NT2/D1 (cell line): ENCODE measurements at regions not wholly inside any gene's neighbourhood (a gene's known extent, or its start where the extent isn't known, plus 50 kb on each side); places are given as distances from the start of the nearest gene placed in this dataset.

Experiments
- DNase-seq: peaks from one replicate; pipeline ENCODE4 v3.0.0-alpha.2; 2011; ENCODE audit warnings: low read depth, low spot score
- H3K27me3 ChIP-seq: 2 replicates; pipeline ENCODE4 v1.6.0; 2011; ENCODE audit warnings: mild to moderate bottlenecking; ENCODE audit not compliant: insufficient read length, insufficient read depth
- H3K36me3 ChIP-seq: 2 replicates; pipeline ENCODE4 v1.6.1; 2011; ENCODE audit warnings: mild to moderate bottlenecking, low read length, mixed read lengths; ENCODE audit not compliant: insufficient read depth, insufficient read length
- H3K4me1 ChIP-seq: 2 replicates; pipeline ENCODE4 v1.5.1; 2011; ENCODE audit not compliant: insufficient read depth, insufficient read length
- H3K4me3 ChIP-seq: 2 replicates; pipeline ENCODE4 v1.5.1; 2011; ENCODE audit warnings: low read depth; ENCODE audit not compliant: insufficient read length
- H3K9ac ChIP-seq: 2 replicates; pipeline ENCODE4 v1.6.0; 2011; ENCODE audit warnings: low read depth; ENCODE audit not compliant: insufficient read length
- H3K9me3 ChIP-seq: 2 replicates; pipeline ENCODE4 v1.5.1; 2011; ENCODE audit warnings: mild to moderate bottlenecking, low read length; ENCODE audit not compliant: insufficient read depth
- SUZ12 ChIP-seq: IDR thresholded peaks from 2 replicates; pipeline ENCODE4 v1.6.1; 2011; ENCODE audit not compliant: insufficient read length, insufficient read depth; ENCODE audit errors: extremely low read depth
- YY1 ChIP-seq: IDR thresholded peaks from 2 replicates; pipeline ENCODE4 v1.6.1; 2011; ENCODE audit not compliant: insufficient read length, insufficient read depth
- ZNF274 ChIP-seq: IDR thresholded peaks from 2 replicates; pipeline ENCODE4 v1.6.1; 2011; ENCODE audit warnings: mild to moderate bottlenecking, low read depth, low read length

DNA sequence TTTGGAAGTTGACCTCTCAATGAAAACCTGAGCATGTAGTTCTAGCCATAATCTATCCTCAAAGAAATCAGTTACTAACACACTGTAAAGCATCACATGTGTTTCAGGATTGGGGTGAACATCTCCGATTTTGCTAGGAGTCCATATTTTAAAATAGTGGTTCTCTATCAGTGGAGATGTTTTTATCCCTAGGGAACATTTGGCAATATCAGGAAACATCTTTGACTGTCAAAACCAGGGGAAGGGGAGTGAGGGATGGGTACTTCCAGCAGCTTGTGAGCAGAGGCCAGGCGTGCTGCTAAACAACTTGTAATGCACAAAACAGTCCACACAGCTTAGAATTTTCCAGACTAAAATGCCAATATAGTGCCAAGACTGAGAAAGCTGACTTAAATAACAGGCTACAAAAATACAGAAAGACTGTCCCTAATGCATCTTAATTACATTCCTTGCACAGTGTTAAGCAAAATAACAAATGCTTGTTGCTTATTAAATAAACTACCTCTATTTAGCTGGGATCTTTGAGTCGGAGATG lies 120.9 kb downstream of the CRPPA start:
- no peak for TF ChIP-seq ZNF274
- TF ChIP-seq YY1: no peak
- no peak for TF ChIP-seq SUZ12
- no peak overlapping the region for H3K4me3 ChIP-seq
- no peak overlapping the region for H3K9ac ChIP-seq
- DNase-seq: no peak
- no peaks in the 10 kb centered on the region for H3K27me3 ChIP-seq
- H3K4me1 ChIP-seq: no peaks in the 10 kb centered on the region
- no peaks in the 10 kb centered on the region for H3K36me3 ChIP-seq
- no peaks in the 10 kb centered on the region for H3K9me3 ChIP-seq

DNA sequence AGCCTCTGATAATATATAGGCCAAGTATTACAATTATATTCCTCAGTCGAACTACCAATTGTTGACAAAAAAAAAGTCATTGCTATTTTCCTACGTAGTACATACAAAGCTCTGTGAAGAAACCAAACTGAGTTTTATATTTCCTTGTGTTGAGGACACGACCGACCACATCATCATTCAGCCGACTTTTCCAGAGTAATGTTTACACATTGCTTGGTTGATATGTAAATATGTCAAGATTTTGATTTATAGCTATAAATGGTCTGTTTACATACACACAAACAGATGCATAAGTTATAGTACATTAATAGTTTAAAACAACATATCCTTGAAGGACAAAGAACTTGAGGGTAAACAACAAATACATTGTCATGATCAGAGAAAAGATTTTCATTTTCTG lies 121.5 kb downstream of the CRPPA start:
- Histone ChIP-seq H3K4me1 (no peaks in the 10 kb centered on the region), H3K36me3 (no peaks in the 10 kb centered on the region), H3K4me3 (no peak overlapping the region), H3K9me3 (no peaks in the 10 kb centered on the region), H3K27me3 (no peaks in the 10 kb centered on the region), H3K9ac (no peak overlapping the region)
- TF ChIP-seq SUZ12 (no peak), YY1 (no peak), ZNF274 (no peak)
- DNase-seq: no peak

DNA sequence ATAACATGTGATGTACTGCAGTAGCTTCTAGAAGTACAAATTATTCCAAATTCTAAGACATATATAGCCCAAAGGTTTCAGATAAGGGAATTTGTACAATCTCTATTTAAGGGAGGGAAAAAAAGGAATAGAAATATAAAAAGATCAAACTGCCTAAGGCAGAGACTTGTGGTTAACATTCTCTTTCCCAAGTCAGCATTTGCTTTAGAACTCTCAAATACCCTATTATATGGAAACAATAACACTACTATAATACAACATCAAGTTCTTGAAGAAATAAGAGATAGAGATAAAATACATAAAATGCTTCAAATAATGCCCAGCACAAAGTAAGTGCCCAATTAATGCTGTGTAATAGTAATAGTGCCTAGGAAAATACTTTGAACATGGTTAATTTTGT lies 123.1 kb downstream of the CRPPA start:
- no peaks in the 10 kb centered on the region for H3K36me3 ChIP-seq
- TF ChIP-seq ZNF274 (no peak), YY1 (no peak), SUZ12 (no peak)
- H3K9ac ChIP-seq: no peak overlapping the region
- no peak for DNase-seq
- no peaks in the 10 kb centered on the region for H3K4me1 ChIP-seq
- no peaks in the 10 kb centered on the region for H3K27me3 ChIP-seq
- H3K9me3 ChIP-seq: no peaks in the 10 kb centered on the region
- no peak overlapping the region for H3K4me3 ChIP-seq

DNA sequence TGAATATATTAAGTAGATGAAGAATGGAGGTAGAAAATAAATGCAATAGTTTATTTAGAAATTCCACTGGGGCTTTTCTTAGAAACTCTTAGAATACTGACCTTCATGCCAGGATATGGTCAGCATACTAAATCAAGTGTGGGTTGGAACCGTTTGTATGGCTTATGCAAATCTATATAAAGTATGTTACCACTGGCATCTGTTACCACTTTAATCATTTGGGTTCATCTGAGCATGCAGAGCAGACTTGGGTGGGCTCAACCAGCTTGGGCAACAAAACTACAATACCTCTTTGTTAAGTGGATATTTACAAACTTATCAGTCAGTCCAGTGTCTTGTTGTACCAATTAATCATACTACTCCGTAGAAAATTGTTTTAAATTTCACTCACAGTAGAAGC lies 125.8 kb downstream of the CRPPA start:
- DNase-seq: no peak
- TF ChIP-seq YY1 (no peak), ZNF274 (no peak), SUZ12 (no peak)
- no peaks in the 10 kb centered on the region for H3K27me3 ChIP-seq

DNA sequence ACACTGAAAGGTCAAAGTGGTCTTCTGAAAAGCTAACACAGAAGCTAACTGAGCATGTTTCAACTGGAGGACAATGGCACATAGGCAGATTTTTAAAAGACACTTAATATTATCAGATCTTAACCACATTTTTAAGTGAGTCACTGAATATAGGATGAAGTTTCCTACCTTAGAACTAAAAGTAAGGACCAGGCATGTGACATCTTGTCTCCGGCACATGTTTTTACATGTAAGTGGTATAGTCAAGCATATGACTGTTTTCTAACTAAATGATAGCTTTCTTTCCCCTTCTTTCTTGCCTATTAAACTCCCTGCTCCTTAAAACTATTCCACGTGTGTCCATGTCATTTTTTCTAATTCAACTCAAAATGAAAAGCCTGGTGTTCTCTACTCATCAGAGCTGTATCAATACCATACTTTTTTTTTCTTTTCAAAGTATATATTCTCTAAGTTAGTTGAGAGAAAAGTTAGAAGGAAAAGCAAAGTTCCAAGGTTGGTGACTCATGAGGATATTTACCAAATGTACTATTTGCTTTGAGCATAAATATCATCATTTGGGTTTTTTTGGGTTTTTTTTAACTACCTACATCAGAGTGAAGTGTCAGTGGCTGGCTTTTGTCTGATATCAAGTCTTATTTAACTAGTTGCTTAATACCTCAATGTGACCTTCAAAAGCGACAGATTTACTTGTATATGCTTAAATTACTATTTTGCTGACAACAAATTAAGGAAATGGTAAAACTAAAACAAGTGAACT lies 127.5 kb downstream of the CRPPA start:
- H3K4me3 ChIP-seq: no peak overlapping the region
- DNase-seq: no peak
- H3K9me3 ChIP-seq: no peaks in the 10 kb centered on the region
- no peak overlapping the region for H3K9ac ChIP-seq
- no peaks in the 10 kb centered on the region for H3K4me1 ChIP-seq
- H3K36me3 ChIP-seq: no peaks in the 10 kb centered on the region
- TF ChIP-seq ZNF274: no peak
- no peak for TF ChIP-seq SUZ12
- no peak for TF ChIP-seq YY1
- no peaks in the 10 kb centered on the region for H3K27me3 ChIP-seq

More for the DNA sequence above, 125.8 kb downstream of the CRPPA start:
- Histone ChIP-seq H3K4me1 (no peaks in the 10 kb centered on the region), H3K9ac (no peak overlapping the region), H3K36me3 (no peaks in the 10 kb centered on the region), H3K9me3 (no peaks in the 10 kb centered on the region), H3K4me3 (no peak overlapping the region)

DNA sequence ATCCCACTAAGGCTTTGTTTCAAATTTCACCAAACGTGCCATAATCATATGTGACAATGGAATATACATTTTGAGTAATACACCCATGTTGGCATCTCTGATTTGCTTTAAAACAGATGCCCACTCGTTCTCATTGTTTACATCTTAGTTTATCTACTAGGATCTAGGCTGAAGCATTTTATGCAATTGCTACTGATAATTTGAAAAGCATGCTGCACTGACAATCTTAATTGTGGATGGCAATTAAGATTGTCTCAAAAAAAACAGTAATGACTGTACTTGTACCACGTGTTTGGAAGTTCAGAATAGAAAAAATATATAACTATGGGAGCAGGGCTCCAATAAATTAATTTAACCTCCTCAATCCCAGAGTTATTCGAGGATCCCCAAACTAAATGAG lies 136.8 kb downstream of the CRPPA start:
- no peak for TF ChIP-seq SUZ12
- TF ChIP-seq YY1: no peak
- no peak for TF ChIP-seq ZNF274
- DNase-seq: no peak
- H3K9ac ChIP-seq: no peak overlapping the region

DNA sequence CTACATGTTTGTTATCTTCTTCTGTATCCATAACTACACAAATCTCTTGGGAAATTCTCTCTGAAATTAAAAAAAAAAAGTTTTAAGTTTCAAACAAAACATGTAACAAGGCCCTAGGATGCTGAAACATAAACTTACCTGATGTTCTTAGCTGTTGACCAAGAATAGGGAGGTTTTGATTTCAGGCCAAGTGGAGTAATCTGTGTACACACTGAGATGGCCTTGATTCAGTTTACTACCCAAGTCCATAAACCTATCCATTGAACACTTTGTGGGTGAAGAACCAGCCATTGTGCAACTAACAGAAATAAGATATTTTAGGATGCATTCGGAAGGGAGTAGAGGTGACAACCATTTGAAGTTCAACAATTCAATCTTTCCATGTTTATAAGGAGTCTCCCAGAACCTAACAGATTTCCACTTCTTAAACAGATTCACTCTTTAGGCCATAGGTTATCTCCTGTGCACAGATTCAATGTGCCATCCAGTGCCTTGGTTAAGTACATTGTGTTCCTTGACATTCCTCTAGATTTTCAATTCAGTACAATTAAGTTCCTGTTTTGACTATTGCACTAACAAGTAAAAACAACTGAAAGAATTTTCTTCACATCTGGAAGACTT lies 143.1 kb downstream of the CRPPA start:
- no peak for DNase-seq
- H3K9ac ChIP-seq: no peak overlapping the region
- H3K27me3 ChIP-seq: no peaks in the 10 kb centered on the region
- no peaks in the 10 kb centered on the region for H3K9me3 ChIP-seq
- no peaks in the 10 kb centered on the region for H3K36me3 ChIP-seq
- no peaks in the 10 kb centered on the region for H3K4me1 ChIP-seq
- TF ChIP-seq YY1: no peak
- TF ChIP-seq ZNF274: no peak
- TF ChIP-seq SUZ12: no peak
- no peak overlapping the region for H3K4me3 ChIP-seq

More for the DNA sequence above, 136.8 kb downstream of the CRPPA start:
- Histone ChIP-seq H3K27me3 (no peaks in the 10 kb centered on the region), H3K36me3 (no peaks in the 10 kb centered on the region), H3K9me3 (no peaks in the 10 kb centered on the region), H3K4me1 (no peaks in the 10 kb centered on the region), H3K4me3 (no peak overlapping the region)
